GM23248 (cell line): ENCODE measurements at regions not wholly inside any gene's neighbourhood (a gene's known extent, or its start where the extent isn't known, plus 50 kb on each side); places are given as distances from the start of the nearest gene placed in this dataset.

Experiments
- DNase-seq: peaks from one replicate; pipeline ENCODE4 v3.0.0-alpha.2; 2015
- H2AFZ ChIP-seq: fragments of 200-600 bp; sonication (generic); 2 replicates; pipeline ENCODE4 v1.6.1; 2016; ENCODE audit warnings: antibody characterized with exemption
- H3F3A ChIP-seq: fragments of 200-600 bp; sonication (generic); 2 replicates; pipeline ENCODE4 v1.6.1; 2016; ENCODE audit warnings: mild to moderate bottlenecking, antibody characterized with exemption, mixed run types; ENCODE audit not compliant: insufficient read depth
- H3K27ac ChIP-seq: fragments of 200-600 bp; sonication (generic); 2 replicates; pipeline ENCODE4 v1.5.1; 2016; ENCODE audit warnings: mild to moderate bottlenecking
- H3K27me3 ChIP-seq: fragments of 200-600 bp; sonication (generic); replicated peaks from 2 replicates; pipeline ENCODE4 v1.6.1; 2016; ENCODE audit warnings: mild to moderate bottlenecking; ENCODE audit not compliant: insufficient read depth
- H3K36me3 ChIP-seq: fragments of 200-600 bp; sonication (generic); 2 replicates; pipeline ENCODE4 v1.6.1; 2016; ENCODE audit warnings: low read depth, mild to moderate bottlenecking
- H3K4me1 ChIP-seq: fragments of 200-600 bp; sonication (generic); 2 replicates; pipeline ENCODE4 v1.6.1; 2016; ENCODE audit warnings: mild to moderate bottlenecking; ENCODE audit not compliant: insufficient read depth
- H3K4me2 ChIP-seq: fragments of 200-600 bp; sonication (generic); one replicate; pipeline ENCODE4 v1.6.1; 2016; ENCODE audit warnings: mild to moderate bottlenecking; ENCODE audit not compliant: unreplicated experiment
- H3K4me3 ChIP-seq: fragments of 200-600 bp; sonication (generic); 2 replicates; pipeline ENCODE4 v1.5.1; 2016; ENCODE audit warnings: mild to moderate bottlenecking
- H3K79me2 ChIP-seq: fragments of 200-600 bp; sonication (generic); 2 replicates; pipeline ENCODE4 v1.6.1; 2016; ENCODE audit warnings: mild to moderate bottlenecking; ENCODE audit not compliant: insufficient read depth
- H3K9ac ChIP-seq: fragments of 200-600 bp; sonication (generic); 2 replicates; pipeline ENCODE4 v1.6.1; 2016; ENCODE audit warnings: mild to moderate bottlenecking
- H3K9me2 ChIP-seq: fragments of 200-600 bp; sonication (generic); 2 replicates; pipeline ENCODE4 v1.6.1; 2016; ENCODE audit warnings: mixed run types, mild to moderate bottlenecking, moderate library complexity; ENCODE audit not compliant: insufficient read depth
- H3K9me3 ChIP-seq: fragments of 200-600 bp; sonication (generic); one replicate; pipeline ENCODE4 v1.6.1; 2017; ENCODE audit warnings: low read depth
- H4K20me1 ChIP-seq: fragments of 200-600 bp; sonication (generic); 2 replicates; pipeline ENCODE4 v1.6.0; 2016; ENCODE audit not compliant: insufficient read depth
- EZH2 ChIP-seq: fragments of 200-600 bp; sonication (generic); IDR thresholded peaks from 2 replicates; pipeline ENCODE4 v1.6.1; 2018; ENCODE audit warnings: antibody characterized with exemption, mild to moderate bottlenecking; ENCODE audit not compliant: insufficient read depth, poor library complexity, severe bottlenecking
- EZH2phosphoT487 ChIP-seq: fragments of 200-600 bp; sonication (generic); IDR thresholded peaks from 2 replicates; pipeline ENCODE4 v1.6.1; 2018; ENCODE audit warnings: antibody characterized with exemption, moderate library complexity, mild to moderate bottlenecking, low read depth; ENCODE audit not compliant: insufficient read depth
- WGBS, 2 experiments: methylation state at CpG; one replicate each; pipeline ENCODE4 v1.1.6; 2015 to 2017; ENCODE audit warnings: low lambda C conversion rate in 2 of 2, low coverage in 1 of 2; ENCODE audit errors: missing lambda C conversion rate in 2 of 2; 5-methylcytosine and 5-hydroxymethylcytosine counted together
- in situ Hi-C: fragments of 300-500 bp; cut with MboI; formaldehyde crosslinking; loops from 2 replicates; pipeline ENCODE4 v1.15.0; 2020

DNA sequence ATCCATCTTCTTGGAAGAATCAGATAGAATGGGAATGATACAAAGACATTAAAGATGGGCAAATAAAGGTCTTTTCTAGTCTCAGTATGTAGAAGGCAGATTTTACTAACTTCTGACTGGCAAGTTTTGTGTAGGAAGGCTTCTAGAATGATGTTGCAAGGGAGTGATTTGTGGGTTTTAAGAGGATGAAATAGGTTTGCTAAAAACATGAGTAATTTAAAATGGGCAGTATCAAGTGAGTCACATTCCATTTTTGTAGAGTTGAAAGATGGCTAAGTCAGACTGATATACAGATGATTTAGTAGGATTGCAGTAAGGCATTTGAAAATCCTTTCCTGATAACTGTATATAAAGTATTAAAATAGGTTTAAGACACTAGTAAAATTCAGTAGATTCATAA lies 777.4 kb downstream of the SORCS1 start:
- TF ChIP-seq EZH2phosphoT487 (no peak), EZH2 (no peak)
- H3K36me3 ChIP-seq: no peaks in the 10 kb centered on the region
- DNase-seq: peak; percentile 55
- no peaks in the 10 kb centered on the region for H3K27me3 ChIP-seq
- in situ Hi-C loops: no loop called here
- H3K27ac ChIP-seq: no peak overlapping the region
- no peak overlapping the region for H3K9ac ChIP-seq
- no peaks in the 10 kb centered on the region for H3K9me3 ChIP-seq
- peaks cover 7% of the 10 kb centered on the region; the same call in 1 of the 2 replicates for H3K4me1 ChIP-seq
- no peak overlapping the region for H3K4me2 ChIP-seq
- H2AFZ ChIP-seq: no peak overlapping the region
- no peaks in the 10 kb centered on the region for H3K79me2 ChIP-seq
- H4K20me1 ChIP-seq: no peaks in the 10 kb centered on the region
- no peaks in the 10 kb centered on the region for H3K9me2 ChIP-seq
- H3K4me3 ChIP-seq: no peak overlapping the region
- no peaks in the 10 kb centered on the region for H3F3A ChIP-seq

DNA sequence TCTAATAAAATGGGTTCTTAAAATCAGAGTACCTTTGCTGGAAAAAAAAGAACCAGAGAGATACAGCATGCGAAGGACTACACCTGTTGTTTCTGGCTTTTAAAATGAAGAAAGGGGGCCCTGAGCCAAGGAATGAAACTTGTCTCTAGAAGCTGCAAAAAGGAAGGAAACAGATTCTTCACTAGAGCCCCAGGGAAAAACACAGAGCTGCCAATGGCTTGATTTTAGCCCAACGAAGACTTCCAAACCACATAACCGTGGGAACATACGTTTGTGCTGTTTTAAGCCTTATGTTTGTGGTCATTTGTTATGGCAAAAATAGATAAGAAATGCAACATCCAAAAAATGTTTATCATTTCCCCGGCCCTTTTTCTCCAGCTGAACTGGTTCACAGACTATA lies 780.0 kb downstream of the SORCS1 start:
- no peak overlapping the region for H3K4me3 ChIP-seq
- no peak overlapping the region for H2AFZ ChIP-seq
- H3K9me2 ChIP-seq: no peaks in the 10 kb centered on the region
- no peaks in the 10 kb centered on the region for H3F3A ChIP-seq
- no peaks in the 10 kb centered on the region for H3K9me3 ChIP-seq
- H3K27ac ChIP-seq: no peak overlapping the region
- TF ChIP-seq EZH2 (no peak), EZH2phosphoT487 (no peak)
- no peaks in the 10 kb centered on the region for H4K20me1 ChIP-seq
- H3K9ac ChIP-seq: no peak overlapping the region
- H3K79me2 ChIP-seq: no peaks in the 10 kb centered on the region
- 0 out of 2 replicates have a peak, but pooled peaks cover 7% of the 10 kb centered on the region for H3K4me1 ChIP-seq
- no peaks in the 10 kb centered on the region for H3K27me3 ChIP-seq
- in situ Hi-C loops: no loop called here
- H3K4me2 ChIP-seq: no peak overlapping the region
- H3K36me3 ChIP-seq: no peaks in the 10 kb centered on the region
- 54 to 55% methylated on average over 5 of the region's 5 CpGs for WGBS, 2 experiments
- no peak for DNase-seq

- TF ChIP-seq EZH2phosphoT487: no peak
- no peak for TF ChIP-seq EZH2
- 61 to 68% methylated on average over 3 of the region's 3 CpGs for WGBS, 2 experiments
- no peaks in the 10 kb centered on the region for H3F3A ChIP-seq
- H2AFZ ChIP-seq: no peak overlapping the region
- no peaks in the 10 kb centered on the region for H3K79me2 ChIP-seq
- no peaks in the 10 kb centered on the region for H3K36me3 ChIP-seq
- no peak overlapping the region for H3K4me2 ChIP-seq
- no peak for DNase-seq
- H3K27me3 ChIP-seq: no peaks in the 10 kb centered on the region
- H3K4me1 ChIP-seq: no peaks in the 10 kb centered on the region
- H3K9me3 ChIP-seq: no peaks in the 10 kb centered on the region
- in situ Hi-C loops: no loop called here
- H3K27ac ChIP-seq: no peak overlapping the region
- no peak overlapping the region for H3K4me3 ChIP-seq
- no peak overlapping the region for H3K9ac ChIP-seq
- H3K9me2 ChIP-seq: no peaks in the 10 kb centered on the region
- H4K20me1 ChIP-seq: no peaks in the 10 kb centered on the region
Observed at GRCh38 chr10:106380706-106381105, 783.8 kb downstream of the SORCS1 start.

- no peak overlapping the region for H3K9ac ChIP-seq
- H3K4me2 ChIP-seq: no peak overlapping the region
- no peaks in the 10 kb centered on the region for H3K9me3 ChIP-seq
- in situ Hi-C loops: no loop called here
- no peaks in the 10 kb centered on the region for H3K79me2 ChIP-seq
- no peaks in the 10 kb centered on the region for H4K20me1 ChIP-seq
- no peaks in the 10 kb centered on the region for H3K9me2 ChIP-seq
- no peak for DNase-seq
- no peaks in the 10 kb centered on the region for H3K36me3 ChIP-seq
- H3K4me3 ChIP-seq: no peak overlapping the region
- no peak overlapping the region for H2AFZ ChIP-seq
- no peaks in the 10 kb centered on the region for H3K4me1 ChIP-seq
- no peak for TF ChIP-seq EZH2phosphoT487
- TF ChIP-seq EZH2: no peak
- 44 to 51% methylated on average over 3 of the region's 3 CpGs for WGBS, 2 experiments
- no peaks in the 10 kb centered on the region for H3F3A ChIP-seq
- no peak overlapping the region for H3K27ac ChIP-seq
- no peaks in the 10 kb centered on the region for H3K27me3 ChIP-seq
Observed at GRCh38 chr10:106378251-106378650, 786.3 kb downstream of the SORCS1 start.

DNA sequence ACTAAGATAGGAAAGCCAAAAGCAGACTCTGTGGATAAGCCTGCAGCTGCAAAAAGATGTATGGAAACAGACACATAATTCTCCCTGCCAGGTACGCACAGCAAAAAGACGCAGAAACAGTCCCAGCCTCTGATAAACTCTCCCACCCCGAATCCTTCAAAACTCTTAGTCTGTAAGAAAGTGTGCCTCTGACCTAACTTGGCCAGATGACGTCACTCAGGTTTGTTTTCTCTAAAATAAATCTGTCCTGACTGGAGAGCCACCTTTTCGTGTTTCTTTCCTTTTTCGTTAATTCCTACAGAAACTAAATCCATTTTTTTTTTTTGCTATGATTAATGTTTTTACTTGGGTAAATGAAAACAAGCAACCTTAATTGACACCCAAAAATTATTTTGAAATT lies 793.8 kb downstream of the SORCS1 start:
- TF ChIP-seq EZH2phosphoT487 (no peak), EZH2 (no peak)
- H3K27ac ChIP-seq: no peak overlapping the region
- WGBS, 2 experiments: 60 to 62% methylated on average over 6 of the region's 6 CpGs
- no peaks in the 10 kb centered on the region for H4K20me1 ChIP-seq
- no peak overlapping the region for H3K4me3 ChIP-seq
- no peak for DNase-seq
- no peak overlapping the region for H3K4me2 ChIP-seq
- no peak overlapping the region for H2AFZ ChIP-seq
- in situ Hi-C loops: no loop called here
- H3K36me3 ChIP-seq: no peaks in the 10 kb centered on the region
- no peaks in the 10 kb centered on the region for H3F3A ChIP-seq
- no peak overlapping the region for H3K9ac ChIP-seq
- H3K4me1 ChIP-seq: no peaks in the 10 kb centered on the region
- H3K27me3 ChIP-seq: no peaks in the 10 kb centered on the region
- H3K9me3 ChIP-seq: no peaks in the 10 kb centered on the region
- H3K79me2 ChIP-seq: no peaks in the 10 kb centered on the region
- no peaks in the 10 kb centered on the region for H3K9me2 ChIP-seq
